GM18505 (cell line): ENCODE measurements at regions not wholly inside any gene's neighbourhood (a gene's known extent, or its start where the extent isn't known, plus 50 kb on each side); places are given as distances from the start of the nearest gene placed in this dataset.
"Not testable (repeated sequence)": the region's sequence is repeated elsewhere in the genome, so short reads cannot be mapped to it uniquely, and the experiment has no call there.

Experiments used
- ATAC-seq: cut with Tn5 transposase; IDR thresholded peaks from one replicate; pipeline ENCODE4 v1.9.1; 2021; ENCODE audit not compliant: unreplicated experiment
- POLR2A ChIP-seq: IDR thresholded peaks from 4 replicates; pipeline ENCODE4 v1.6.1; 2011; ENCODE audit warnings: borderline replicate concordance; ENCODE audit not compliant: insufficient read depth, insufficient read length; ENCODE audit errors: extremely low read depth

DNA sequence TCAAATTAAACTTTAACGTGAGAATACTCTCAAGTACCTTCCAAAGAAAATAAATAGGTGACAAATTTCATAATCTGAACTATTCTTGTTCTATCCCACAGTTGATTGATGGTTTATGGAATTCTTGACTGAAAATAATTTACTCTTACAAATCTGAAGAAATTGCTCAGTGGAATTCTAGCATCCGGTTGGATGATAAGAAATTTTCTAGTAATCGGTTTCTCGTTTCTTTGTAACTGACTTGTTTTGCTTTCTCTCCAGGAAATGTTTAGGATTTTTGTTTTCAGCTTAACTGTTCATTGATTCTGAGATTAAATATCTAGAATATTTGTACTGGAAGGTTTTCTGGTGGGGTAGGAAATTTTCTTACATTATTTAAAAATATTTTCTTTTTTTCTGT is 558.9 kb upstream of the ADAMTS5 start:
- no peak for ATAC-seq
- TF ChIP-seq POLR2A, result no peak

DNA sequence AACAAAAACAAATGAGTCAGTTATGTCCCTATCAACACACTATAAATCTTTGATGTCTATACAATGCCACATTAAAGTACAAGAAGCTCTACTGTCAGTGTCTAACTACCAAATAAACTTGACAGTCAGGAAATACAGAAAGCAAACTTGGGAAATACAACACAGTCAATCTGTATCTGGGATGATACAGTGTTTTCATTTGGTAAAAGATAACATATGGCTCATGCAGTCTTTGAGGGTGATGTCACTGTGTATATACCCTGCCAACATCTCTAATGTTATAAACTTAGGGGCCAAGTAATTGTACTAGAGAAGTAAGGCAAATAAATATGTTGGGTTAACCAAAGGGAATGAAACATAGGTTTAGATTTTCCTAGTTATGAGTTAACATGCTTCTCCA is 552.5 kb upstream of the ADAMTS5 start:
- TF ChIP-seq POLR2A, result no peak

DNA sequence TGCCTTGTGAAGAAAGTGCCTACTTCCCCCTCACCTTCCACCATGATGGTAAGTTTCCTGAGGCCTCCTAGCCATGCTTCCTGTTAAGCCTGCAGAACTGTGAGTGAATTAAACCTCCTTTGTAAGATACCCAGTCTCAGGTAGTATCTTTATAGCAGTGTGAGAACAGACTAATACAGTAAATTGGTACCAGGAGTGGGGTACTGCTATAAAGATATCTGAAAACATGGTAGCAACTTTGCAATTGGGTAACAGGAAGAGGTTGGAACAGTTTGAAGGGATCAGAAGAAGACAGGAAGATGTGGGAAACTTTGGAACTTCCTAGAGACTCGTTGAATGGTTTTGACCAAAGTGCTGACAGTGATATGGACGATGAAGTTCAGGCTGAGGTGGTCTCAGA is 550.3 kb upstream of the ADAMTS5 start:
- not testable (repeated sequence) for ATAC-seq

More for the DNA sequence above, 552.5 kb upstream of the ADAMTS5 start:
- no peak for ATAC-seq

DNA sequence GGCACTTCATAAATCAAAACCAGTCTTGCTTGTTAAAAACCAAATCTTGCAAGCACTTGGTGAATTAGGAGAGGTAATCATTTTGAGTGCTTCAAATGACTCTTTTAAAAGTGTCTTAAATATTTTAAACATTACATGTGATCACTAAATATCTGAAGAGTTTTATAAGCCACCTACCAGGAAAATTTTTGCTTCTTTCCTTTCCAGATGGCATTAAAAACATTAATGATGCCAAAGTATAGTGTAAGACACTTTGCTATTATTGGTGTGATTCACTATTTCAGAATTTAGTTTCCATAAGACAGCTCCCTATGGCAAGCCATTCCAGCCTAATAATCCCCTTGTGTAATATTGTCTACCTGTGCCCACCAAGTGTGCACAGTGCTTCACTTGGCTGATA is 548.8 kb upstream of the ADAMTS5 start:
- no peak for ATAC-seq
- no peak for TF ChIP-seq POLR2A

DNA sequence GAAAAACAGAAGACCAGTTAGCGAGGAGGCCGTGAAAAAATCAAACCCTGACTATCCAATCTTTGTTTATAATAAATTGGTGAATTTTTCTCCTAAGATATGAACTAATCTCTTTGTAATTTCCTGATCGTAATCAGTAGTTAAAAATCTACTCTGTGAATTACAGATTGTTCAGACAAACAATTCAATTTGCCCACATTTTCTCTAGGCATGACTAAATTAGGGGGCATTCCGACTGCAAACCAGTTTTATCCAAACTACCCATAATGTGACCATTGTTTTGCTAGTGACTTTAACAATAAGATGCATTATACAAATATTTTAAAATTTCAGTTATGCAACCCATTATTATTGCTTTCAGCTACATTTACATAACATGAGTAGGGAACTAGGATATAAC is 546.9 kb upstream of the ADAMTS5 start:
- TF ChIP-seq POLR2A, result no peak
- ATAC-seq, result no peak

DNA sequence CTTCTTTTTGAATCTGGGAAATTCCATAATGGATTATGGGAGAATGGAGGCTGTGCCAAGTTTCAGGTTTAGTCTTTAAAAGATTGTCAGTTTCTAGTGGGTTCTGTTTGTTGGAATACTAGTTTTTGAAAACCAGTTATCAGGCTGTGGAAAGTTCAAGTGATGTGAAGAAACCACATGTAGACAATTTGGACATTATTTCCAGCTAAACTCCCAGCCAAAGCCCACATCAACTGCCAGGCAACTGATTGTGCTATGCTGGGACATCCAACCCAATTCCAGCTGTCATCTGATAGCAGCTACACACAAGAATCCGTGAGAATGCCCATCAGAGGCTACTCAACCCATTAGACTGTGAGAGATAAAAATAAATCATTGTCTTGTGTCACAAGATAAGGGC is 546.1 kb upstream of the ADAMTS5 start:
- no peak for ATAC-seq
- no peak for TF ChIP-seq POLR2A

DNA sequence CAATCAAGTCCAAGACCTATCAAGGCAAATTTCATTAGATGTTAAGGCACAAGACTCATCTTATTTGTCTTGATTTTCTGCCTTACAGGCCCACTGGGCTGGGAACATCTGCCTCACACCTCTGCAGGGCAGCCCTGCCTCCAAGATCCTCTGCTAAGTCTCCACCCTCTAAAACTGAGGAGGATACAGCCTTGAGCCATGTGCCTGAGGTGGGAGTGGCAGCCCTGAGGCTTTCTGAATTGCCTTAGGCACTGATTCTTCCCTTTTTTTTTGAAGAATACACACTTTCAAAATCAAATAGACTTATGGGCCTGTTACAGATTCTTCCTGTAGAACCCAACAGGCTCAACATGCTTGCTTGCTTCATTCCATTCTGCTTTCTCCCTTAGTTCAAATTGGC is 544.3 kb upstream of the ADAMTS5 start:
- TF ChIP-seq POLR2A, result no peak
- ATAC-seq, result no peak

DNA sequence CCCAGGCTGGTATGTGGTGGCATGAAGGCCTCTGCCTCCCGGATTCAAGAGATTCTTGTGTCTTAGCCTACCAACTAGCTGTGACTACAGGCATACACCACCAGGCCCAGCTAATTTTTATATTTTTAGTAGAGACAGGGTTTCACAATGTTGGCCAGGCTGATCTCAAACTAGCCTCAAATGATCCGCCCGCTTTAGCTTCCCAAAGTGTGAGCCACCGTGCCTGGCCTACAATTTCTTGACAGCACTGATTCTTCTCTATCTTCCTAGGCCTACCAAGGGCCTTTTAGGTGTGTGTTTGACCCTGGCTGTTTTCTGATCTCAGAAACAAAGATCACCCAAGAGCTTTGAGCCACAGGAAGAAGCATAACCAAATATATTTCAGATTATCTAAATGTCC is 540.8 kb upstream of the ADAMTS5 start:
- no peak for TF ChIP-seq POLR2A
- ATAC-seq, result no peak

DNA sequence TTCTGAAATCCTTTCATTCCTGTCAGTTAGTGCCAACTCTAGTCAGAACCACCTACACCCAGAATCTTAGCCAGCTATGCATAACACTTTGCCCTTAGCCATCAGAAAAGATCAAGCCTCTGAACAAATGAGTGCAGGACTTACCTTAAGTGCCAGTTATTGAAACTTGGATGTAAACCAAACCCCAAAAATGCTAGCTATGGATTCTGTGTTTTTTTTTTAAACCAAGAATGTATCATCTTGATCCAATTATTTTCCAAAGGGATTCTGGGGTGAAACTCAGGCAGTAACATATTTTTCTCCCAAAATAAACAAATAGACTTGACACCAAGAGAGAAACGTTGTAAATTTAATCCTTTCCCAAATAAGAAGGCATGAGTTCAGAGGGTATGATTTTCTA is 538.6 kb upstream of the ADAMTS5 start:
- no peak for ATAC-seq
- no peak for TF ChIP-seq POLR2A

DNA sequence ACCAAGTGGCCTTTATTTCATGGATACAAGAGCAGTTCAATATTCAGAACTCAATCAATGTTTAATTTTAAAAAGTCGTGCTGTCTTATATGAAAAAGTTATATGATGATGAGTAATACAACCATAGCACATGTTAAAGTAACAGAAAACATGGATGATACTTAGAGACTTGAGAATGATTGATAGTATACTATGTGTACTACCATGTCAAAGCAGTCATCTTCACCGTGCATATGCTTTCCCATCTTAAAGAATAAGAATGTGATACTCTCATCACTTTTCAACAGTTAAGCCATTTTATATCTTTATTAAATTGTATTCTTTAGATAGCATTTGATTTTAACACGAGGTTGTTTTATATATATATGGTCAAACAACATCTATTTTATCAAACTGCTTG is 535.9 kb upstream of the ADAMTS5 start:
- no peak for ATAC-seq
- no peak for TF ChIP-seq POLR2A

DNA sequence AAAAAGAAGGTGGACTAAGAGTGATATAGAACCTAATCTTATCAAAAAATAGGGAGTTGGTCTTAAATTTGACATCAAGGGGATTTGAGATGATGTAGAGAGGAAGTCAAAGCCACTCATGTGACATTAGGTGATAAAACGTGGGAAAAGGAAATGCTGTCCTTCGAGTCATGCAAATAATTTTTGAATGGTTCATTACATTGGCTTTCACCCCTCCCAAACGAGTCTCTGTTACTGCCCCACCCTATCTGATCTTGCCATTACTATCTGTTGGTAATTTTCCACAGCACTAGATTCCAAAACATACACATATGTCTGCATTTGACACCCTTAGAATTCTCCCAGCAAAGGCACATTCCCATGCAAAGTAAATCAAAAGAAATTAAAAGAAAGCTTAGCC is 531.1 kb upstream of the ADAMTS5 start:
- TF ChIP-seq POLR2A, result no peak
- no peak for ATAC-seq

DNA sequence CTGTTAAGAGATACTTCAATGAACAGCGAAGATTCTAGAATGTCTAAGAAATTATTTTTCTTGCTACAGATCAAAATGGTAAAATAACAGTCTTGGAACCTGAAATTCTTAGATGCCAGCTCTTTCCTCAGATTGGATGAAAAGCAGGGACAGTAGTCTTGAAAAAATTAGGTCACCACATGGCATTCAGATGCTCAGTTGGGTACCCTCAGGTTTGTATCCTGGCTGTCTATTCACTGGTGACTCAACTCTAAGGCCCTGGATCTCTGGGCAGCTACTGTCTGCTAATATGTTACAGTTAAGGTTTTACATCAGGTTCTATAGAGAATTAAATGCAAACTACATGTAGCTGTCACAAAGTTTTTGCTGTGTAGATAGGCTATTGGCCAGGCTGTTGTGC is 528.9 kb upstream of the ADAMTS5 start:
- ATAC-seq, result no peak
- TF ChIP-seq POLR2A, result no peak

DNA sequence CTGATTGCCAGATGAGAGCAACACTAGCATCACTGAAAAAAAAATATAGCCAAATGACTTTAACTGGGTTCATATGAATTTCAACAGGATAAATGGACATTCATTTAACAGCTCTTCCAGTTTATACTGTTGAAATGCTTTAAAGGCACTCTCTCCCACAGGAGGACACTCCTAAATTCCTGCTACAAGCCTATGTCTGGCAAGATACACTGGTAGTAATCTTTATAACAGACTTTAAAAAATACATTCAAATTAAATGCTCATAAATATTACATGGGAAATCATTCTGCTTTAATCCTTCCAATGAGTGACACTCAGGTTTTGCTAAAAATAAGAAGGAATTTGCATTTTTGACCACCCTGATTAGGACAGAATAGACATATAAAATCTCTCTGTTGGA is 526.7 kb upstream of the ADAMTS5 start:
- ATAC-seq, result no peak
- no peak for TF ChIP-seq POLR2A

DNA sequence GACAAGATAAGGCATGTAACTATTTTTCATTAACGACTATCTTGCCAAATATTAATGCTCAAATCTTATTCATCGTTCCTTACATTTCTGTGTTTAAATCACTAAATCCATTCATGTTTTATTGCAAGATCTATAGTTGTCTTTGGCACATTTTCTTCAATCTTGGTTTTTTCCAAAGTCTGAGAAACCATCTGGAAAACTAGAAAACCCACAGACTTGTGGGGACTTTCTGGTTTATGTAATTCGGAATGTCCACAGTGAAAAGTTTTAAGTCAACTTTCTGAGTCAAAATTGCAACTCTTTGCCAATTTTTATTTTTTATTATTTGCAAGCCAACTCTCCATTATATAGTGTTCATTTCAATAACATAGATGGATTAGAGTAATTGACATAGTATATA is 520.8 kb upstream of the ADAMTS5 start:
- TF ChIP-seq POLR2A, result no peak
- ATAC-seq, result no peak

DNA sequence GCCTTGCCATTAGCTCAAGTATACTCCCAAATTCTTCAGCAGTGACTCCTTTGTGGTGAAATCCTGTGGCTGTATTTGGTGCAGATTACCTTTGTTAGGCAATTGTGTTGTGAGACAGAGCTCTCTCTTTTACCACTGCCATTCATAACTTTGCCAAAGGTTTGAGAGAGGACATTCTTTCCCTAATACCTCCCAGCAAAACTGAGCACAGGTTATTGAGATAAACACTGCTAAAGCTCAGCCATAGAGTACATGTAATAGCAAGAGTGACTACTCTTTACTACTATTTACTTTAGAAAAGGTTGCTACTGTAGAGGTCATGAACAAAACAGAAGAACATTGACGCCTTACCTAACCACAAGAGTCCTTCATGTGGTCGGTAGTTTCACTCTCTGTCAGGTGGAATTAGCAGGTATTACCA is 514.0 kb upstream of the ADAMTS5 start:
- no peak for TF ChIP-seq POLR2A
- ATAC-seq, result no peak
